H9 (cell line): ENCODE measurements at regions not wholly inside any gene's neighbourhood (a gene's known extent, or its start where the extent isn't known, plus 50 kb on each side); places are given as distances from the start of the nearest gene placed in this dataset.

Source experiments
- DNase-seq: peaks from one replicate; pipeline ENCODE4 v3.0.0-alpha.2; 2017
- H2AFZ ChIP-seq: one replicate; pipeline ENCODE4 v1.6.1; 2013; ENCODE audit warnings: mild to moderate bottlenecking, low read length, control low read depth, moderate library complexity
- H2AK5ac ChIP-seq: 2 replicates; pipeline ENCODE4 v1.6.1; 2013; ENCODE audit warnings: low read length, control low read depth, mixed read lengths; ENCODE audit not compliant: insufficient read length
- H2BK120ac ChIP-seq: one replicate; pipeline ENCODE4 v1.6.1; 2013; ENCODE audit warnings: low read depth, mild to moderate bottlenecking, low read length, control low read depth, inconsistent platforms; ENCODE audit not compliant: poor library complexity, severe bottlenecking
- H2BK12ac ChIP-seq: 2 replicates; pipeline ENCODE4 v1.6.1; 2013; ENCODE audit warnings: low read length, control low read depth, mixed read lengths, low read depth; ENCODE audit not compliant: insufficient read length
- H2BK15ac ChIP-seq: 2 replicates; pipeline ENCODE4 v1.6.1; 2013; ENCODE audit warnings: low read depth, low read length, control low read depth
- H2BK20ac ChIP-seq: one replicate; pipeline ENCODE4 v1.6.1; 2013; ENCODE audit warnings: low read depth, mild to moderate bottlenecking, low read length, control low read depth, inconsistent platforms; ENCODE audit not compliant: poor library complexity, severe bottlenecking
- H2BK5ac ChIP-seq: 2 replicates; pipeline ENCODE4 v1.6.1; 2013; ENCODE audit warnings: low read length, control low read depth, mixed read lengths; ENCODE audit not compliant: insufficient read length
- H3K14ac ChIP-seq: 2 replicates; pipeline ENCODE4 v1.6.1; 2013; ENCODE audit warnings: low read length, control low read depth; ENCODE audit not compliant: insufficient read depth
- H3K18ac ChIP-seq: 2 replicates; pipeline ENCODE4 v1.6.1; 2013; ENCODE audit warnings: low read depth, mild to moderate bottlenecking, mixed read lengths, low read length, control low read depth; ENCODE audit not compliant: insufficient read length
- H3K23ac ChIP-seq: 2 replicates; pipeline ENCODE4 v1.6.1; 2013; ENCODE audit warnings: low read length, control low read depth, mixed read lengths, low read depth; ENCODE audit not compliant: insufficient read length
- H3K23me2 ChIP-seq: 2 replicates; pipeline ENCODE4 v1.6.1; 2013; ENCODE audit warnings: low read depth, mild to moderate bottlenecking, mixed read lengths, low read length, control low read depth; ENCODE audit not compliant: insufficient read length, poor library complexity, severe bottlenecking
- H3K27ac ChIP-seq: 2 replicates; pipeline ENCODE4 v1.5.1; 2013; ENCODE audit warnings: low read length, control low read depth, mixed read lengths, low read depth; ENCODE audit not compliant: insufficient read length
- H3K27me3 ChIP-seq: 2 replicates; pipeline ENCODE4 v1.6.1; 2013; ENCODE audit warnings: low read length, control low read depth, inconsistent platforms; ENCODE audit not compliant: insufficient read depth
- H3K4ac ChIP-seq: 2 replicates; pipeline ENCODE4 v1.6.1; 2013; ENCODE audit warnings: low read depth, mild to moderate bottlenecking, control low read depth, inconsistent platforms, low read length, moderate library complexity
- H3K4me1 ChIP-seq: 2 replicates; pipeline ENCODE4 v1.6.1; 2013; ENCODE audit warnings: low read length, control low read depth, inconsistent platforms; ENCODE audit not compliant: insufficient read depth
- H3K4me2 ChIP-seq: 2 replicates; pipeline ENCODE4 v1.6.1; 2013; ENCODE audit warnings: low read length, control low read depth, mixed read lengths; ENCODE audit not compliant: insufficient read length, insufficient read depth
- H3K56ac ChIP-seq: 2 replicates; pipeline ENCODE4 v1.6.1; 2013; ENCODE audit warnings: low read depth, mild to moderate bottlenecking, mixed read lengths, low read length, control low read depth; ENCODE audit not compliant: insufficient read length
- H3K79me1 ChIP-seq: 2 replicates; pipeline ENCODE4 v1.6.1; 2013; ENCODE audit warnings: low read depth, mild to moderate bottlenecking, moderate library complexity, low read length, control low read depth, inconsistent platforms; ENCODE audit not compliant: insufficient read depth, poor library complexity, severe bottlenecking
- H3K79me2 ChIP-seq: 2 replicates; pipeline ENCODE4 v1.6.1; 2013; ENCODE audit warnings: low read length, control low read depth, inconsistent platforms; ENCODE audit not compliant: insufficient read depth
- H3K9ac ChIP-seq: 2 replicates; pipeline ENCODE4 v1.6.1; 2013; ENCODE audit warnings: low read length, control low read depth, mixed read lengths; ENCODE audit not compliant: insufficient read length; ENCODE audit errors: extremely low read depth
- H3K9me3 ChIP-seq: one replicate; pipeline ENCODE4 v1.6.1; 2013; ENCODE audit warnings: low read depth, low read length, inconsistent platforms; ENCODE audit not compliant: control insufficient read depth
- H3T11ph ChIP-seq: one replicate; pipeline ENCODE4 v1.6.1; 2013; ENCODE audit warnings: mild to moderate bottlenecking, low read length, control low read depth, inconsistent platforms
- H4K20me1 ChIP-seq: one replicate; pipeline ENCODE4 v1.6.1; 2013; ENCODE audit not compliant: control insufficient read depth, insufficient read length, insufficient read depth
- H4K5ac ChIP-seq: 2 replicates; pipeline ENCODE4 v1.6.1; 2013; ENCODE audit warnings: low read depth, mild to moderate bottlenecking, mixed read lengths, low read length, control low read depth; ENCODE audit not compliant: insufficient read length
- H4K8ac ChIP-seq: replicated peaks from 2 replicates; pipeline ENCODE4 v1.6.1; 2013; ENCODE audit warnings: low read length, control low read depth, mixed read lengths, low read depth; ENCODE audit not compliant: insufficient read length
- H4K91ac ChIP-seq: 2 replicates; pipeline ENCODE4 v1.6.1; 2013; ENCODE audit warnings: low read depth, mild to moderate bottlenecking, moderate library complexity, mixed read lengths, low read length, control low read depth; ENCODE audit not compliant: insufficient read length
- H3K27ac Mint-ChIP-seq, 3 experiments: 2 replicates in 2 of 3; 3 replicates in 1 of 3; pipeline ENCODE4 v1.8.0; 2020 to 2021; ENCODE audit warnings: mixed read lengths in 3 of 3, mild to moderate bottlenecking in 1 of 3, moderate library complexity in 1 of 3
- H3K27me3 Mint-ChIP-seq: 2 replicates; pipeline ENCODE4 v1.8.0; 2021; ENCODE audit warnings: low read depth, mild to moderate bottlenecking, moderate library complexity, mixed read lengths
- H3K36me3 Mint-ChIP-seq, 3 experiments: 2 replicates in 2 of 3; 3 replicates in 1 of 3; pipeline ENCODE4 v1.8.0; 2020 to 2021; ENCODE audit warnings: low read depth in 3 of 3, mixed read lengths in 3 of 3; ENCODE audit not compliant: insufficient read depth in 1 of 3
- H3K4me1 Mint-ChIP-seq, 2 experiments: 2 replicates each; pipeline ENCODE4 v1.8.0; 2020; ENCODE audit warnings: mixed read lengths in 2 of 2
- H3K4me3 Mint-ChIP-seq, 2 experiments: 2 replicates in 1 of 2; 3 replicates in 1 of 2; pipeline ENCODE4 v1.8.0; 2020 to 2021; ENCODE audit warnings: mild to moderate bottlenecking in 2 of 2, mixed read lengths in 2 of 2, moderate library complexity in 1 of 2
- H3K9me3 Mint-ChIP-seq, 2 experiments: 2 replicates in 1 of 2; 3 replicates in 1 of 2; pipeline ENCODE4 v1.8.0; 2020; ENCODE audit warnings: mild to moderate bottlenecking in 2 of 2, mixed read lengths in 2 of 2, moderate library complexity in 1 of 2
- CTCF ChIP-seq: fragments of 200-600 bp; sonication (generic); conservative IDR thresholded peaks from 3 replicates; pipeline ENCODE4 v1.8.0; 2021; ENCODE audit warnings: antibody characterized with exemption, mild to moderate bottlenecking
- WGBS: extraction: QIAGEN DNeasy Blood & Tissue Kit; methylation state at CpG from one replicate; pipeline ENCODE4 v1.1.7; 2013; ENCODE audit warnings: missing lambda C conversion rate, low lambda C conversion rate, mixed read lengths; ENCODE audit not compliant: insufficient read length; ENCODE audit errors: extremely low coverage; 5-methylcytosine and 5-hydroxymethylcytosine counted together

DNA sequence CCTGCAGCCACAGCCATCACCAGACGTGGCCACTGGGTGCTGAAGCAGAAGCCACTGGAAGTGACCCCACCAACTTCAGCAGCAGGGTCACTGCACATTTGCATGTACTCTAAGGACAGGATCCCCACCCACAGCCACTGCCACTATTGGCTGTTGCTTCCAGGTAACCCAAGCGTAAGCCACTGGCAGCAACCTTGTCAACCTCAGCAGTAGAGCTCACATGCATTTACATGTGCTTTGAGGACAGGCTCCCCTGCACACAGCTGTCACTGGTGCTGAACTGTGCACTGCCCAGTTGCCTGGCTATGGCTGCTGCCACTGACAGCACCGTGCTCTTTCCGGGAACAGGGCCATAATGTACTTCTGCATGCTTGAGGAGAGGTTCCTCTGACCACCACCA, 332.4 kb upstream of the DMD start:
- no peak overlapping the region for H3K56ac ChIP-seq
- H3K27me3 ChIP-seq, result no peaks in the 10 kb centered on the region
- Mint-ChIP-seq H3K27ac (no peak overlapping the region), H3K9me3 (peaks cover 6 to 55% of the 10 kb centered on the region in 2 experiments; a peak in 4 of 5 replicates), H3K4me1 (peaks cover 0 to 6% of the 10 kb centered on the region in 2 experiments; a peak in 1 of 4 replicates), H3K4me3 (no peak overlapping the region), H3K36me3 (no peaks in the 10 kb centered on the region; a peak in 1 of 7 replicates), H3K27me3 (no peaks in the 10 kb centered on the region)
- H4K8ac ChIP-seq, result no peak overlapping the region
- no peak overlapping the region for H3K4me2 ChIP-seq
- H2BK15ac ChIP-seq, result no peak overlapping the region
- no peak for DNase-seq
- no peak overlapping the region for H3T11ph ChIP-seq
- H3K18ac ChIP-seq, result no peak overlapping the region
- H2BK5ac ChIP-seq, result no peak overlapping the region
- no peak for TF ChIP-seq CTCF
- no peak overlapping the region for H3K27ac ChIP-seq
- no peak overlapping the region for H3K9ac ChIP-seq
- no peaks in the 10 kb centered on the region for H3K79me1 ChIP-seq
- no peak overlapping the region for H4K91ac ChIP-seq
- H3K23me2 ChIP-seq, result no peaks in the 10 kb centered on the region
- no peak overlapping the region for H3K4ac ChIP-seq
- no peak overlapping the region for H4K5ac ChIP-seq
- H3K79me2 ChIP-seq, result no peaks in the 10 kb centered on the region
- no peak overlapping the region for H2BK20ac ChIP-seq
- H3K14ac ChIP-seq, result no peak overlapping the region
- no peak overlapping the region for H2BK120ac ChIP-seq
- no peak overlapping the region for H3K23ac ChIP-seq
- no peaks in the 10 kb centered on the region for H3K4me1 ChIP-seq
- WGBS, result no CpG with 5 or more reads among the region's 4 CpGs
- no peak overlapping the region for H2BK12ac ChIP-seq
- no peaks in the 10 kb centered on the region for H3K9me3 ChIP-seq
- no peaks in the 10 kb centered on the region for H4K20me1 ChIP-seq
- H2AFZ ChIP-seq, result no peak overlapping the region
- H2AK5ac ChIP-seq, result no peak overlapping the region
